Uterus (tissue), 2 donors: ENCODE measurements at regions not wholly inside any gene's neighbourhood (a gene's known extent, or its start where the extent isn't known, plus 50 kb on each side); places are given as distances from the start of the nearest gene placed in this dataset.

Experiments
- CTCF ChIP-seq, 4 experiments: fragments of 200-600 bp in 2 of 4; fragments of 450-650 bp in 2 of 4; sonication (generic) in 2 of 4; IDR thresholded peaks; one replicate each; pipeline ENCODE4 v1.5.1; 2016 to 2019; ENCODE audit warnings: antibody characterized with exemption in 4 of 4, mild to moderate bottlenecking in 2 of 4, moderate library complexity in 1 of 4
- POLR2A ChIP-seq, 2 donors: fragments of 450-650 bp; IDR thresholded peaks; one replicate each; pipeline ENCODE4 v1.6.1; 2016; ENCODE audit warnings: antibody characterized with exemption in 2 of 2, mild to moderate bottlenecking in 1 of 2, moderate library complexity in 1 of 2

DNA sequence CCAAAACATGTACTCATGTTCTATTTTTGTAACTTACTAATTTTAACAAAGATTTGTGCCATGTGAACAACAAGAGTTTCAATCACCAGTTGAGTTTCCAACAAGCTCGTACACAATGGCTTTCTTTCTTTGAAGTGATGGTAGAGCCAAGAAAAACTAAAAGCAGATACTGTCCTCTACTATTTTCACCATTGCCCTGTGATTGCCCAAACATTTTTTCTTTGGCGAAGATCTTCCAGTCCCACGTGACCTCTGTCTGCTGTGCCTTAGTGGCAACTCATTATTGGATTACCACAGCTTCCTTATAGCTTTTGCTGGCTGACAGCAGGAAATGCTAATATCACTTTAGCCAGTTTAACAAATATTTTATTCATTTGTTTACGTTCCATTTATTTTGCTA, 1147.1 kb downstream of the STIM2 start:
- TF ChIP-seq CTCF (IDR thresholded peaks at IDR 0.05) (no peak), POLR2A (IDR thresholded peaks at IDR 0.05) (no peak)
